Peyer's patch (tissue), 4 donors: ENCODE measurements at regions not wholly inside any gene's neighbourhood (a gene's known extent, or its start where the extent isn't known, plus 50 kb on each side); places are given as distances from the start of the nearest gene placed in this dataset.

ENCODE experiments used
- POLR2A ChIP-seq, 2 donors: fragments of 450-650 bp; IDR thresholded peaks; one replicate each; pipeline ENCODE4 v1.5.1; 2017; ENCODE audit warnings: antibody characterized with exemption in 2 of 2, mild to moderate bottlenecking in 2 of 2, moderate library complexity in 2 of 2
- TF ChIP-seq, protein P1 (sequence below), 6 experiments: fragments of 450-650 bp in 4 of 6; fragments of 200-600 bp in 2 of 6; sonication (generic) in 1 of 6; IDR thresholded peaks; one replicate each; pipeline ENCODE4 v1.5.1; 2017 to 2019; ENCODE audit warnings: antibody characterized with exemption in 6 of 6, mild to moderate bottlenecking in 3 of 6, moderate library complexity in 1 of 6

DNA sequence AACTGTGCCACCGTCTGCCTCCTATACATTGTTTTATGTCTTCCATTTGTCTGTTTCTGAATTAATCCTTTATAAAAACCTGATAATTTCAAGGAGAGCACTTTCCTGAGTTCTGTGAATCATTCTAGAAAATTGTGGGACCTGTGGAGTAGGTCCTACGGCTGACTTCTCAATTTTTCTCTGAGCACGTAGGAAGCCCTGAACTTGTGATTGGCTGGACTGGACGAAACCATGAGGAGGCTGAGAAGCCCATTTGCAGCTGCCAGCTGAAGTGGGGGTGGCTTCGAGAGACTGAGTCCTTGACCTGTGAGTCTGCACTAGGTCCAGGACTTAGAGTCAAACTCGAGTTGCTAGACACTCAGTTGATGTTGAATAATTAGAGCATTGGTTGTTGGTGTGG lies 277.1 kb upstream of the NCAM2 start:
- TF ChIP-seq POLR2A (IDR thresholded peaks at IDR 0.05), result no peak
- TF ChIP-seq, protein P1, sequence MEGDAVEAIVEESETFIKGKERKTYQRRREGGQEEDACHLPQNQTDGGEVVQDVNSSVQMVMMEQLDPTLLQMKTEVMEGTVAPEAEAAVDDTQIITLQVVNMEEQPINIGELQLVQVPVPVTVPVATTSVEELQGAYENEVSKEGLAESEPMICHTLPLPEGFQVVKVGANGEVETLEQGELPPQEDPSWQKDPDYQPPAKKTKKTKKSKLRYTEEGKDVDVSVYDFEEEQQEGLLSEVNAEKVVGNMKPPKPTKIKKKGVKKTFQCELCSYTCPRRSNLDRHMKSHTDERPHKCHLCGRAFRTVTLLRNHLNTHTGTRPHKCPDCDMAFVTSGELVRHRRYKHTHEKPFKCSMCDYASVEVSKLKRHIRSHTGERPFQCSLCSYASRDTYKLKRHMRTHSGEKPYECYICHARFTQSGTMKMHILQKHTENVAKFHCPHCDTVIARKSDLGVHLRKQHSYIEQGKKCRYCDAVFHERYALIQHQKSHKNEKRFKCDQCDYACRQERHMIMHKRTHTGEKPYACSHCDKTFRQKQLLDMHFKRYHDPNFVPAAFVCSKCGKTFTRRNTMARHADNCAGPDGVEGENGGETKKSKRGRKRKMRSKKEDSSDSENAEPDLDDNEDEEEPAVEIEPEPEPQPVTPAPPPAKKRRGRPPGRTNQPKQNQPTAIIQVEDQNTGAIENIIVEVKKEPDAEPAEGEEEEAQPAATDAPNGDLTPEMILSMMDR (IDR thresholded peaks at IDR 0.05), result no peak
